A549 (cell line): ENCODE measurements at regions not wholly inside any gene's neighbourhood (a gene's known extent, or its start where the extent isn't known, plus 50 kb on each side); places are given as distances from the start of the nearest gene placed in this dataset.
"Not testable (repeated sequence)": the region's sequence is repeated elsewhere in the genome, so short reads cannot be mapped to it uniquely, and the experiment has no call there.

ENCODE experiments used
- ATAC-seq, 2 experiments: fragments of 200-7000 bp in 1 of 2; fragments of >200 bp in 1 of 2; cut with Nextera tagmentation in 1 of 2; cut with Tn5 transposase in 1 of 2; 3 replicates each; pipeline versions ENCODE4 v1.8.0 to v1.9.1; 2018 to 2020; ENCODE audit warnings: mild to moderate bottlenecking in 1 of 2, moderate library complexity in 1 of 2
- CTCF ChIA-PET: fragments of 300-600 bp; sonication (Branson Sonifier 250); formaldehyde crosslinking; extraction: SDS; loops from one replicate; lab custom pipeline; 2021; ENCODE audit warnings: antibody characterized with exemption, inconsistent platforms; lab: Yijun Ruan, JAX
- POLR2A ChIA-PET: fragments of 350-600 bp; formaldehyde crosslinking; extraction: SDS; loops from one replicate; lab custom pipeline; 2021; ENCODE audit warnings: antibody characterized with exemption, inconsistent platforms; lab: Yijun Ruan, JAX
- DNase-seq, 2 experiments: peaks; one replicate each; pipeline versions ENCODE4 v3.0.0 to v3.0.0-alpha.2; 2011 to 2016; ENCODE audit warnings: low read depth in 1 of 2, low spot score in 1 of 2
- FAIRE-seq: peaks from 2 replicates; lab custom pipeline; 2011; peaks lifted over from hg19 to GRCh38; lab: Jason Lieb, UNC
- H3K27ac ChIP-seq, 2 experiments: fragments of >200 bp; sonication (Bioruptor Twin); formaldehyde crosslinking; 3 replicates each; pipeline ENCODE4 v1.5.1; 2016 to 2017
- H3K4me1 ChIP-seq: fragments of >200 bp; sonication (Bioruptor Twin); formaldehyde crosslinking; 3 replicates; pipeline ENCODE4 v1.6.1; 2016
- H3K4me2 ChIP-seq: fragments of >200 bp; sonication (Bioruptor Twin); formaldehyde crosslinking; 3 replicates; pipeline ENCODE4 v1.6.1; 2016
- H3K4me3 ChIP-seq: fragments of >200 bp; sonication (Bioruptor Twin); formaldehyde crosslinking; 3 replicates; pipeline ENCODE4 v1.5.1; 2016
- H3K9me3 ChIP-seq: fragments of >200 bp; sonication (Bioruptor Twin); formaldehyde crosslinking; 3 replicates; pipeline ENCODE4 v1.6.1; 2016
- BHLHE40 ChIP-seq: IDR thresholded peaks from 2 replicates; pipeline ENCODE4 v1.6.1; 2012; ENCODE audit warnings: low read depth, low read length, inconsistent platforms
- CBX8 ChIP-seq: fragments of 200-600 bp; sonication (generic); IDR thresholded peaks from 2 replicates; pipeline ENCODE4 v1.6.1; 2016
- EHMT2 ChIP-seq: fragments of 200-600 bp; sonication (generic); IDR thresholded peaks from 2 replicates; pipeline ENCODE4 v1.6.1; 2016; ENCODE audit warnings: antibody characterized with exemption, low read depth, mild to moderate bottlenecking, moderate library complexity
- FOSB ChIP-seq: fragments of 250-450 bp; sonication (Bioruptor Pico); IDR thresholded peaks from 2 replicates; pipeline ENCODE4 v1.5.0; 2020; ENCODE audit warnings: mild to moderate bottlenecking, moderate library complexity
- HEYL ChIP-seq: fragments of 250-450 bp; sonication (Bioruptor Pico); IDR thresholded peaks from 2 replicates; pipeline ENCODE4 v1.8.0; 2021; ENCODE audit warnings: mild to moderate bottlenecking, moderate library complexity
- HOXA7 ChIP-seq: fragments of 250-450 bp; sonication (Bioruptor Pico); IDR thresholded peaks from 2 replicates; pipeline ENCODE4 v1.5.0; 2020; ENCODE audit warnings: mild to moderate bottlenecking, moderate library complexity
- JUN ChIP-seq, 2 experiments: fragments of >200 bp; sonication (Bioruptor Twin); formaldehyde crosslinking; IDR thresholded peaks; 2 replicates in 1 of 2; 3 replicates in 1 of 2; pipeline ENCODE4 v1.6.1; 2016 to 2017
- JUNB ChIP-seq: fragments of >200 bp; sonication (Bioruptor Twin); formaldehyde crosslinking; IDR thresholded peaks from 2 replicates; pipeline ENCODE4 v1.6.1; 2016
- KDM5A ChIP-seq: fragments of 200-600 bp; sonication (generic); IDR thresholded peaks from 2 replicates; pipeline ENCODE4 v1.6.1; 2016; ENCODE audit warnings: antibody characterized with exemption, mild to moderate bottlenecking
- MAZ ChIP-seq: fragments of 150-350 bp; IDR thresholded peaks from 2 replicates; pipeline ENCODE4 v1.6.1; 2014; ENCODE audit warnings: antibody characterized with exemption, low read depth, low read length, borderline replicate concordance
- NR3C1 ChIP-seq: fragments of >200 bp; sonication (Bioruptor Twin); formaldehyde crosslinking; IDR thresholded peaks from 3 replicates; pipeline ENCODE4 v1.6.1; 2017
- POLR2A ChIP-seq: IDR thresholded peaks from 2 replicates; pipeline ENCODE4 v1.6.1; 2012; ENCODE audit warnings: mild to moderate bottlenecking, low read length
- RFX5 ChIP-seq: fragments of 450-650 bp; IDR thresholded peaks from 2 replicates; pipeline ENCODE4 v1.7.1; 2014; ENCODE audit warnings: antibody characterized with exemption, mild to moderate bottlenecking, moderate library complexity
- SMC3 ChIP-seq: fragments of >200 bp; sonication (Bioruptor Twin); formaldehyde crosslinking; IDR thresholded peaks from 3 replicates; pipeline ENCODE4 v1.6.1; 2018; ENCODE audit warnings: inconsistent platforms
- SREBF2 ChIP-seq: fragments of 450-650 bp; IDR thresholded peaks from 2 replicates; pipeline ENCODE4 v1.6.1; 2014; ENCODE audit warnings: mild to moderate bottlenecking, moderate library complexity
- ZNF302 ChIP-seq: fragments of 250-450 bp; sonication (Bioruptor Pico); IDR thresholded peaks from 2 replicates; pipeline ENCODE4 v1.9.0; 2021; ENCODE audit warnings: inconsistent platforms, mild to moderate bottlenecking, moderate library complexity
- WGBS: methylation state at CpG from one replicate; pipeline ENCODE4 v1.1.6; 2017; ENCODE audit errors: missing lambda C conversion rate; 5-methylcytosine and 5-hydroxymethylcytosine counted together
- TF ChIP-seq, protein P1 (sequence below): fragments of 200-600 bp; sonication (generic); IDR thresholded peaks from 2 replicates; pipeline ENCODE4 v1.6.1; 2016; ENCODE audit warnings: antibody characterized with exemption, mild to moderate bottlenecking, moderate library complexity
- TF ChIP-seq, protein P2 (sequence below): IDR thresholded peaks from 2 replicates; pipeline ENCODE4 v1.6.1; 2012
- TF ChIP-seq, protein P3 (sequence below): fragments of >200 bp; sonication (Bioruptor Twin); formaldehyde crosslinking; IDR thresholded peaks from 3 replicates; pipeline ENCODE4 v1.5.1; 2016

DNA sequence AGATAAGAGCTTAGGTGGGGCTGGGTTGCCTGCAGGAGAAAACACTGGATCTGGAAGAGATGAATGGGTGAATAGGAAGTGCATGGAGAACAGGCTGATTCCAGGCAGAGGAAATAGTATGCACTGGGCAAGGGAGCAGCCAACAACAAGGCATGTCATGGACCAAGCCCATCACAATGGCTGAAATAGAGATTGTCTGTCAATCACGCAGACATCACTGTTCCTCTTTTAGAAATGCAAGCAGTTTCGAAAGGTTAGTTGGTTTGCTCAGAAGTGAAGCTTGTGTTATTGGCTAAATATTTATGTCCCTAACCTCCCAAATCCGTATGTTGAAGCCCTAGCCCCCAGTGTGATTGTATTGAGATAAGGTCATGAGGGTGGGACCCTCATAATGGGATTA lies 621.7 kb upstream of the CDH11 start (continued):
- TF ChIP-seq JUNB = no peak
- TF ChIP-seq JUN (IDR thresholded peaks at IDR 0.05) = no peak
- TF ChIP-seq FOSB (CRISPR knock-in tag) = no peak
- TF ChIP-seq KDM5A = no peak
- TF ChIP-seq BHLHE40 = no peak

DNA sequence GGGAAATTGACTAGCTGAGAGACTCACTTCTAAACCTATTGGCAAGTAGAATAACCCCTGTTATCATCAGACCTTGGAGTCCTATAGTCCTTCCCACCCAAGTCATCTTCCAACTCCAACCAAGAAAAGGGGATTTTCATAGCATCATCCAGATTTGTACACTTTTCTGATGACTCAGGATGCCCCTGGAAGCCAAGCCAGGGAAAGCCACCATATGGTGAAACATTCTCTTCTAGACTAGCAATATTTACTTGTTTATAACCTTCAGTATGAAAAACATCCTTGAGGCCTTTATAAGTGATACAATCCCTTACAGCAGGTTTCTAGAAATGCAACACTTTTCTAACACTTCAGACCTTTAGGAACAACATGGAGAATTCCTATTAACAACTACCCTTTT lies 618.8 kb upstream of the CDH11 start:
- ChIA-PET CTCF (no interaction called here), POLR2A (no interaction called here)
- ATAC-seq = no peak
- no peak for DNase-seq
- Histone ChIP-seq H3K9me3 (no peaks in the 10 kb centered on the region), H3K4me1 (no peaks in the 10 kb centered on the region), H3K4me2 (no peak overlapping the region), H3K27ac (no peak overlapping the region), H3K4me3 (no peak overlapping the region)
- FAIRE-seq = no peak
- TF ChIP-seq NR3C1 (no peak), CBX8 (no peak), SMC3 (no peak), HEYL (no peak), HOXA7 (CRISPR knock-in tag) (no peak), RFX5 (no peak)
- TF ChIP-seq, protein P1, sequence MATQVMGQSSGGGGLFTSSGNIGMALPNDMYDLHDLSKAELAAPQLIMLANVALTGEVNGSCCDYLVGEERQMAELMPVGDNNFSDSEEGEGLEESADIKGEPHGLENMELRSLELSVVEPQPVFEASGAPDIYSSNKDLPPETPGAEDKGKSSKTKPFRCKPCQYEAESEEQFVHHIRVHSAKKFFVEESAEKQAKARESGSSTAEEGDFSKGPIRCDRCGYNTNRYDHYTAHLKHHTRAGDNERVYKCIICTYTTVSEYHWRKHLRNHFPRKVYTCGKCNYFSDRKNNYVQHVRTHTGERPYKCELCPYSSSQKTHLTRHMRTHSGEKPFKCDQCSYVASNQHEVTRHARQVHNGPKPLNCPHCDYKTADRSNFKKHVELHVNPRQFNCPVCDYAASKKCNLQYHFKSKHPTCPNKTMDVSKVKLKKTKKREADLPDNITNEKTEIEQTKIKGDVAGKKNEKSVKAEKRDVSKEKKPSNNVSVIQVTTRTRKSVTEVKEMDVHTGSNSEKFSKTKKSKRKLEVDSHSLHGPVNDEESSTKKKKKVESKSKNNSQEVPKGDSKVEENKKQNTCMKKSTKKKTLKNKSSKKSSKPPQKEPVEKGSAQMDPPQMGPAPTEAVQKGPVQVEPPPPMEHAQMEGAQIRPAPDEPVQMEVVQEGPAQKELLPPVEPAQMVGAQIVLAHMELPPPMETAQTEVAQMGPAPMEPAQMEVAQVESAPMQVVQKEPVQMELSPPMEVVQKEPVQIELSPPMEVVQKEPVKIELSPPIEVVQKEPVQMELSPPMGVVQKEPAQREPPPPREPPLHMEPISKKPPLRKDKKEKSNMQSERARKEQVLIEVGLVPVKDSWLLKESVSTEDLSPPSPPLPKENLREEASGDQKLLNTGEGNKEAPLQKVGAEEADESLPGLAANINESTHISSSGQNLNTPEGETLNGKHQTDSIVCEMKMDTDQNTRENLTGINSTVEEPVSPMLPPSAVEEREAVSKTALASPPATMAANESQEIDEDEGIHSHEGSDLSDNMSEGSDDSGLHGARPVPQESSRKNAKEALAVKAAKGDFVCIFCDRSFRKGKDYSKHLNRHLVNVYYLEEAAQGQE = no peak

DNA sequence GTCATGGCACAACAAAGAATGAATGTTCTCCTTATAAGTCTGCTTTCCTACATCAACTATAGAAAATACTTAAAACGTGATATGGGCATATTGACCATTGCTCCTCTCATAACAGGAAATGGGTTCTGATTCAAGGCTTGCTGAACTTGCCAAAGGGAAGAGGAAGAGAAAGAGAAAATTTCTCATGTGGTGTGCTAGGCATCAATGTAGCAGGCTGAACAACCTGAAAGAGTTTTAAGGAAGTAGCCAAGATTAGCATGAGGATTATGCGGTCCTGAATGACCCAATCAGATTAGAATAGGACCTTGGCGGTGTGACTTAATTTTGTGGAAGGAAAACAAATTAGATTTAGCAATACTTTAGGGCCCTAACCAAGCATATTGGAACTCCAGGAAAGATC lies 617.7 kb upstream of the CDH11 start:
- POLR2A ChIA-PET = no interaction called here
- TF ChIP-seq, protein P2, sequence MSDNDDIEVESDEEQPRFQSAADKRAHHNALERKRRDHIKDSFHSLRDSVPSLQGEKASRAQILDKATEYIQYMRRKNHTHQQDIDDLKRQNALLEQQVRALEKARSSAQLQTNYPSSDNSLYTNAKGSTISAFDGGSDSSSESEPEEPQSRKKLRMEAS = no peak
- TF ChIP-seq HEYL (no peak), EHMT2 (no peak), POLR2A (no peak), SREBF2 (no peak), ZNF302 (CRISPR knock-in tag) (no peak), FOSB (CRISPR knock-in tag) (no peak)
- TF ChIP-seq, protein P3, sequence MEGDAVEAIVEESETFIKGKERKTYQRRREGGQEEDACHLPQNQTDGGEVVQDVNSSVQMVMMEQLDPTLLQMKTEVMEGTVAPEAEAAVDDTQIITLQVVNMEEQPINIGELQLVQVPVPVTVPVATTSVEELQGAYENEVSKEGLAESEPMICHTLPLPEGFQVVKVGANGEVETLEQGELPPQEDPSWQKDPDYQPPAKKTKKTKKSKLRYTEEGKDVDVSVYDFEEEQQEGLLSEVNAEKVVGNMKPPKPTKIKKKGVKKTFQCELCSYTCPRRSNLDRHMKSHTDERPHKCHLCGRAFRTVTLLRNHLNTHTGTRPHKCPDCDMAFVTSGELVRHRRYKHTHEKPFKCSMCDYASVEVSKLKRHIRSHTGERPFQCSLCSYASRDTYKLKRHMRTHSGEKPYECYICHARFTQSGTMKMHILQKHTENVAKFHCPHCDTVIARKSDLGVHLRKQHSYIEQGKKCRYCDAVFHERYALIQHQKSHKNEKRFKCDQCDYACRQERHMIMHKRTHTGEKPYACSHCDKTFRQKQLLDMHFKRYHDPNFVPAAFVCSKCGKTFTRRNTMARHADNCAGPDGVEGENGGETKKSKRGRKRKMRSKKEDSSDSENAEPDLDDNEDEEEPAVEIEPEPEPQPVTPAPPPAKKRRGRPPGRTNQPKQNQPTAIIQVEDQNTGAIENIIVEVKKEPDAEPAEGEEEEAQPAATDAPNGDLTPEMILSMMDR = no peak
- TF ChIP-seq, all 56 proteins: peak for 0
- CTCF ChIA-PET = no interaction called here
- no peak for ATAC-seq
- no peak for DNase-seq
- H3K4me3 ChIP-seq = no peak overlapping the region
- no peak overlapping the region for H3K27ac ChIP-seq
- H3K4me2 ChIP-seq = no peak overlapping the region
- no peak for FAIRE-seq
- no peaks in the 10 kb centered on the region for H3K4me1 ChIP-seq
- 8% methylated on average over 3 of the region's 3 CpGs for WGBS
- no peaks in the 10 kb centered on the region for H3K9me3 ChIP-seq

DNA sequence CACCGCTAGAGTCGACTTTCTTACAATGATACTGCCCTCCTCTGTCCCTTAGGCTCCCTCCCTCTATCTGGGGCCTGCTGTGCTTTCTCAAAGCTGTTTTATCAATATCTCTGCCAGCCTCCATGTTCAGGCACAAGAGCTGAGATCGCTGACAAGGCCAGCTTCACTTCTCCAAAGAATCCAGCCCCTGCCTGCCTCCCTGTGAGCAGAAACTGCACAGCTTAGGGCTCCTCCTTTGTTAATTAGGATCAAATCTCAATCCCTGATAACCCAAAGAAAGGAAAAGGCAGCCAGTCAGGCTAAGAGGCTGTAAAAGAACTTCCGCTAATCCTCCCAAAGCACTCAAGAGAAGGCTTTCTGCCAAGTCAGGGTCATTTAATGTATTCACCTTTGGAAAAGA lies 616.0 kb upstream of the CDH11 start:
- WGBS = 27% methylated on average over 4 of the region's 4 CpGs
- H3K4me2 ChIP-seq = no peak overlapping the region
- FAIRE-seq (no peak), DNase-seq (no peak), ATAC-seq (no peak)
- TF ChIP-seq JUN (IDR thresholded peaks at IDR 0.05) = no peak
- TF ChIP-seq MAZ = no peak
- H3K4me1 ChIP-seq = no peaks in the 10 kb centered on the region
- POLR2A ChIA-PET = no interaction called here
- H3K4me3 ChIP-seq = no peak overlapping the region
- H3K9me3 ChIP-seq = no peaks in the 10 kb centered on the region
- no peak overlapping the region for H3K27ac ChIP-seq
- CTCF ChIA-PET = no interaction called here

DNA sequence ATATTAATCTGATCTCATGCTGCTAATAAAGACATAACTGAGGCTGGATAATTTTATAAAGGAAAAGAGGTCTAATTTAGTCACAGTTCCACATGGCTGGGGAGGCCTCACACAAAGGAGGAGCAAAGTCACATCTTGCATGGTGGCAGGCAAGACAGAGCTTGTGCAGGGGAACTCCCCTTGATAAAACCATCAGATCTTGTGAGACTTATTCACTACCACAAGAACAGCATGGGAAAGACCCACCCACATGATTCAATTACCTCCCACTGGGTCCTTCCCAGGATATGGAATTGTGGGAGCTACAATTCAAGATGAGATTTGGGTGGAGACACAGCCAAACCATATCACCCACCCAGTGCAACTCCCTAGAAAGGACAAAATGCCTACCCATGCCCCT lies 613.8 kb upstream of the CDH11 start:
- ATAC-seq, CTCF ChIA-PET, H3K4me1 ChIP-seq, H3K4me2 ChIP-seq, FAIRE-seq, H3K27ac ChIP-seq, DNase-seq, H3K4me3 ChIP-seq, H3K9me3 ChIP-seq, POLR2A ChIA-PET: not testable (repeated sequence)
